ENCODE measurements at regions not wholly inside any gene's neighbourhood (a gene's known extent, or its start where the extent isn't known, plus 50 kb on each side); places are given as distances from the start of the nearest gene placed in this dataset.

DNA sequence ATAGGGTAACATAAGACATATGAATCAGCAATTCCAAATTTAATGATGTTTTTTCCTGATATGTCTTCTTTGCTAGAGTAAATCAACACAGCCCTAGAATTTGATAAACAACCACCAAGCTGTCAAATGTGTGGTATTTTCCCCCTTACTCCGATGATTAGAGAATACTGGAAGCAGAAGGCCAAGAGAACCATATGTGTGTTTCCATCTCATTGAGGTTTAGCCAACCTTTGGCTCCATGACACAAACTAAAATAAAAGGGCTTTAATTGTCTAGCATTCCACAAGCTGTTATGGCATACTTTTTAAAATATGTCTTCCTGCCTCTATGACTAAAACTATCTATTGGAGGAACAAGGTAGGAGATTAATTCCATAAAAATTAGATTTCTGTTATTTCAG, 1222.4 kb upstream of the AGA start:
- TF ChIP-seq, protein P1, sequence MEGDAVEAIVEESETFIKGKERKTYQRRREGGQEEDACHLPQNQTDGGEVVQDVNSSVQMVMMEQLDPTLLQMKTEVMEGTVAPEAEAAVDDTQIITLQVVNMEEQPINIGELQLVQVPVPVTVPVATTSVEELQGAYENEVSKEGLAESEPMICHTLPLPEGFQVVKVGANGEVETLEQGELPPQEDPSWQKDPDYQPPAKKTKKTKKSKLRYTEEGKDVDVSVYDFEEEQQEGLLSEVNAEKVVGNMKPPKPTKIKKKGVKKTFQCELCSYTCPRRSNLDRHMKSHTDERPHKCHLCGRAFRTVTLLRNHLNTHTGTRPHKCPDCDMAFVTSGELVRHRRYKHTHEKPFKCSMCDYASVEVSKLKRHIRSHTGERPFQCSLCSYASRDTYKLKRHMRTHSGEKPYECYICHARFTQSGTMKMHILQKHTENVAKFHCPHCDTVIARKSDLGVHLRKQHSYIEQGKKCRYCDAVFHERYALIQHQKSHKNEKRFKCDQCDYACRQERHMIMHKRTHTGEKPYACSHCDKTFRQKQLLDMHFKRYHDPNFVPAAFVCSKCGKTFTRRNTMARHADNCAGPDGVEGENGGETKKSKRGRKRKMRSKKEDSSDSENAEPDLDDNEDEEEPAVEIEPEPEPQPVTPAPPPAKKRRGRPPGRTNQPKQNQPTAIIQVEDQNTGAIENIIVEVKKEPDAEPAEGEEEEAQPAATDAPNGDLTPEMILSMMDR (IDR thresholded peaks at IDR 0.05; ENCODE audit: low read depth, low read length, missing control alignments), result no peak
- DNase-seq (ENCODE audit: low read depth), result no peak
- in situ Hi-C loops (cut with HindIII; ENCODE audit: low sequenced_read_pairs), result no loop called here
- H3K4me3 ChIP-seq (ENCODE audit: low read depth, low read length), result no peak overlapping the region

DNA sequence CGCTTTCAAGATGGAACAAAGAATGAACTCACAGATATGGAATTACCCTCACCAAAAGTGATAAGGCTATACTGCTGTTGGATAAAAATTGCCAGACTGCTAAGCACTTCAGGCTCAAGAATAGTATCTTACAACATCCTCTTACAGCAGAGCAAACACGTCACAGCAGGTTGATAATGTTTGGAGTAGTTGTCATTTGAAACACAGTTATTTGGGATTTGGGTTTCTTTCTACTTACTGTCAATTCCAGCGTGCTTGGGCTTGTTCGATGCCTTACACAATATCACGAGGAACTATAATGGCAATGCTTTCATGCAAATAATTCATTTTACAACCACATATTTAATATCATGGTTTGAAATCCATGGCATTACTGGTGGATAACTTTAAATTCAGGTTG, 1223.7 kb upstream of the AGA start:
- TF ChIP-seq, protein P1 (IDR thresholded peaks at IDR 0.05; ENCODE audit: low read depth, low read length, missing control alignments), result no peak
- DNase-seq (ENCODE audit: low read depth), result no peak
- in situ Hi-C loops (cut with HindIII; ENCODE audit: low sequenced_read_pairs), result no loop called here
- no peak overlapping the region for H3K4me3 ChIP-seq (ENCODE audit: low read depth, low read length)

DNA sequence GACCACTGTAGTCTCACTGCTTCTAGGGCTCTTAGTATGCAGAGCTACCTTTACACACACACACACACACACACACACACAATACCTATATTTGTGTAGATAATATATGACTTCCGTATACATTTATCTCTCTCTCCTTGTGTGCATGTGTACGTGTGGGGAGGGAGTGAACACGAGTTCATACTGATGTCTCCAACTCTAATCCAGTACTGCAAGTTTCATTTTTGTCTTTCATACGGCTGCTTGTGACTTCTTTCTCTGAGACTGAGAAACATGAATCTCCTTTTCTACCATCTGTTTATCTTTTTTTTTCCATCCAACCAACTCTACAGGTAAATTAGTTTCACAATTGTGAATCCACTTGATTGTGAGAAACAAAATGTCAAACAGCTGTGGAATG, 1229.5 kb upstream of the AGA start:
- in situ Hi-C loops (cut with HindIII; ENCODE audit: low sequenced_read_pairs), result no loop called here
- TF ChIP-seq, protein P1 (IDR thresholded peaks at IDR 0.05; ENCODE audit: low read depth, low read length, missing control alignments), result no peak
- no peak overlapping the region for H3K4me3 ChIP-seq (ENCODE audit: low read depth, low read length)

DNA sequence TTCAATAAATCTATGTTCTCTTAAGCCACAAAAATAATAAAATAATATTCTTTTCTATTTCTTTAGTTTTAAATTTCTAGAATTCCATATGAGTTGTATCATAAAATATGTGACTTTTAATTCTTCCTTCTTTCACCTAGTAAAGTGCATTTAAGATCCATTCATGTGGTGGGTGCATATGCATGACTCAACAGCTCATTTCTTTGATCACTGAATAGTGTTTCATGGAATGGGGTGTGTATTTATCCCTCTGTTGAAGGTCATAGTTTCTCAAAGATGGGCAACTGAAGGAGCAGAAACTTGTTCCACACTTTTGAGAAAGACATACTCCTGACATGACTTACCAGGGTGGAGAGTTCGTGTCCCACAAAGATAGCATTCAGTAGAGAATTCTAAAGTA, 1230.3 kb upstream of the AGA start:
- TF ChIP-seq, protein P1 (IDR thresholded peaks at IDR 0.05; ENCODE audit: low read depth, low read length, missing control alignments), result no peak
- no peak for DNase-seq (ENCODE audit: low read depth)
- in situ Hi-C loops (cut with HindIII; ENCODE audit: low sequenced_read_pairs), result no loop called here
- H3K4me3 ChIP-seq (ENCODE audit: low read depth, low read length), result no peak overlapping the region

More for the DNA sequence above, 1229.5 kb upstream of the AGA start:
- DNase-seq (ENCODE audit: low read depth), result no peak

DNA sequence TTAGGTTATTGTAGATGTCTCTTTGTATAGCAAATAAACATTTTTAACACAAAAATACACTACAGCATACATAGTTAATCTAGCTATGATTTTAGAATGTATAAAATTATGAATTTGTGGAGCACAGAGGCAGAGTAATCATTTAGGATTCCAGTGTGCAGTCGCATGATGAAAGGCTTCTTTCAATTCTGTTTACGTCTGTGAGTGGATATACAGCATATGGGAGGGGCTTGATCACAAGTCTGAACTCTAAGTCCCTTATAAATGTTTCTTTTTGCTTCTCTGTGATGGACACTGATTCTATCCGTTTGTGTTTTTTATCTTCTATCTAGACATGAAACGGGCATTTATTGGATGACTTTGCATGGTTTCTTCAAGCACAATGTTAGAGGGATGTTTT, 1239.6 kb upstream of the AGA start:
- no peak for DNase-seq (ENCODE audit: low read depth)
- in situ Hi-C loops (cut with HindIII; ENCODE audit: low sequenced_read_pairs), result no loop called here
- TF ChIP-seq, protein P1 (IDR thresholded peaks at IDR 0.05; ENCODE audit: low read depth, low read length, missing control alignments), result no peak
- no peak overlapping the region for H3K4me3 ChIP-seq (ENCODE audit: low read depth, low read length)

DNA sequence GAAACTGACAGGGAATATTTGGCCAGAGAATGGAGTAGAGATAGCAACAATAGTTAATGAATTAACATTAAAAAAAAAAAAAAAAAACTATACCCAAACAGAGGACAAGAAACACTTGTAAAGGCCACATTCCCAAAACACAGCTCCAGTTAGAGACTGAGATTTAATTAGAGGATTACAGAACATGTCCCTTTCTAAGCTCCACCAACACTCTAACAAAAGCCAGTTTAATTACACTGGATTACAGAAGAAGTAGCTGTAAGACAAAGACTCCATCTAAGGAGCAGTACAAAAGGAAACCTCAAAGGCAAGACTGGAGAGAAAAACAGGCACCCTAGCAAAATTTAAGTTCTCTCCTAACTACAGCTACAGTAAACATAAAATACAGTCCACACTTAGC, 1247.7 kb upstream of the AGA start:
- no peak for DNase-seq (ENCODE audit: low read depth)
- TF ChIP-seq, protein P1 (IDR thresholded peaks at IDR 0.05; ENCODE audit: low read depth, low read length, missing control alignments), result no peak
- no peak overlapping the region for H3K4me3 ChIP-seq (ENCODE audit: low read depth, low read length)
- in situ Hi-C loops (cut with HindIII; ENCODE audit: low sequenced_read_pairs), result no loop called here

DNA sequence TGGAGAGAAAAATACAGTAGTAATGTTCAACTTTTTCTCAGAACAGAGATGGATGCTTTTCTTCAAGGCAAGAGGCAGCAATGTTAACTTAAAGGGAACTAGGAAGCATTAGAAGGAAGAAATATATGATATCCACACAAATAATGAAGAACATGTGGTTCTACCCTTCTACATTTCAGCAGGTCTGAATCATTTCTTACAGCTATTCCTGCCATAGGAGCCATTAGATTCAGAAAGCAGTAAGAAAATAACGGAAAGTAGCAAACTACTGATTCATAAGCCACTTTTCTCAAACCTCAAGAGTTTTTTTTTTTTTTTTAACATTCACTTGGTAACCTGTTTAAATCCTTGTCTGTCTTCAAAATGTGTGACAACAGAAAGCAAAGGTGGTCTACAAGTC, 1251.6 kb upstream of the AGA start:
- no peak overlapping the region for H3K4me3 ChIP-seq (ENCODE audit: low read depth, low read length)
- TF ChIP-seq, protein P1 (IDR thresholded peaks at IDR 0.05; ENCODE audit: low read depth, low read length, missing control alignments), result no peak
- no peak for DNase-seq (ENCODE audit: low read depth)
- in situ Hi-C loops (cut with HindIII; ENCODE audit: low sequenced_read_pairs), result no loop called here

Measured in astrocyte of the cerebellum (primary cell).